PFSK-1 (cell line): ENCODE measurements at regions not wholly inside any gene's neighbourhood (a gene's known extent, or its start where the extent isn't known, plus 50 kb on each side); places are given as distances from the start of the nearest gene placed in this dataset.

ENCODE experiments used
- FOXP2 ChIP-seq: optimal IDR thresholded peaks from 2 replicates; pipeline ENCODE3; 2011; ENCODE audit warnings: borderline replicate concordance, control low read depth, inconsistent platforms; ENCODE audit not compliant: insufficient read depth; ENCODE audit errors: extremely low read length, extremely low read depth
- POLR2AphosphoS5 ChIP-seq: IDR thresholded peaks from 2 replicates; pipeline ENCODE4 v1.6.1; 2012; ENCODE audit warnings: low read depth, mild to moderate bottlenecking, control low read depth, low read length, moderate library complexity
- SIN3A ChIP-seq: IDR thresholded peaks from 2 replicates; pipeline ENCODE4 v1.6.1; 2012; ENCODE audit warnings: mild to moderate bottlenecking, low read length, moderate library complexity, borderline replicate concordance; ENCODE audit not compliant: insufficient read depth
- TAF1 ChIP-seq: IDR thresholded peaks from 2 replicates; pipeline ENCODE4 v1.6.1; 2012; ENCODE audit warnings: low read length, control low read depth, borderline replicate concordance; ENCODE audit not compliant: insufficient read depth

- TF ChIP-seq TAF1 (no peak), POLR2AphosphoS5 (no peak), FOXP2 (no peak), SIN3A (no peak)
These were observed 137.6 kb downstream of the MRPL36 start for GRCh38 chr5:1661831-1662558.
